Uterus (tissue), 3 donors: ENCODE measurements at regions not wholly inside any gene's neighbourhood (a gene's known extent, or its start where the extent isn't known, plus 50 kb on each side); places are given as distances from the start of the nearest gene placed in this dataset.

Experiments
- DNase-seq, 2 donors: peaks; one replicate each; pipeline ENCODE4 v3.0.0-alpha.2; 2019 to 2020
- H3K27ac ChIP-seq, 2 donors: fragments of 200-600 bp; sonication (generic); 1 replicate in 1 of 2; 2 replicates in 1 of 2; pipeline ENCODE4 v1.5.1; 2016 to 2018
- H3K27me3 ChIP-seq, 2 donors: fragments of 200-600 bp; sonication (generic); one replicate each; pipeline ENCODE4 v1.5.1; 2018 to 2019; ENCODE audit warnings: control low read depth in 1 of 2
- H3K36me3 ChIP-seq, 2 donors: fragments of 200-600 bp; sonication (generic); one replicate each; pipeline ENCODE4 v1.5.1; 2019; ENCODE audit warnings: control low read depth in 1 of 2
- H3K4me1 ChIP-seq, 2 donors: fragments of 200-600 bp; sonication (generic); one replicate each; pipeline ENCODE4 v1.5.1; 2018 to 2019; ENCODE audit warnings: control low read depth in 1 of 2
- H3K4me3 ChIP-seq, 2 donors: fragments of 200-600 bp; sonication (generic); 1 replicate in 1 of 2; 2 replicates in 1 of 2; pipeline ENCODE4 v1.5.1; 2018 to 2019; ENCODE audit warnings: mild to moderate bottlenecking in 1 of 2
- H3K9me3 ChIP-seq, 2 donors: fragments of 200-600 bp; sonication (generic); one replicate each; pipeline ENCODE4 v1.5.1; 2019; ENCODE audit warnings: control low read depth in 1 of 2
- POLR2A ChIP-seq, 2 donors: fragments of 450-650 bp; IDR thresholded peaks; one replicate each; pipeline ENCODE4 v1.6.1; 2016; ENCODE audit warnings: antibody characterized with exemption in 2 of 2, mild to moderate bottlenecking in 1 of 2, moderate library complexity in 1 of 2
- intact Hi-C: fragments of 100-400 bp; cut with DNase I; formaldehyde crosslinking; loops from one replicate; pipeline ENCODE4 v1.15.1; 2023; ENCODE audit warnings: low total_unique reads
- TF ChIP-seq, protein P1 (sequence below), 4 experiments: fragments of 200-600 bp in 2 of 4; fragments of 450-650 bp in 2 of 4; sonication (generic) in 2 of 4; IDR thresholded peaks; one replicate each; pipeline ENCODE4 v1.5.1; 2016 to 2019; ENCODE audit warnings: antibody characterized with exemption in 4 of 4, mild to moderate bottlenecking in 2 of 4, moderate library complexity in 1 of 4
- donor health status: DM: yes; HTN: yes; CAD: no.

DNA sequence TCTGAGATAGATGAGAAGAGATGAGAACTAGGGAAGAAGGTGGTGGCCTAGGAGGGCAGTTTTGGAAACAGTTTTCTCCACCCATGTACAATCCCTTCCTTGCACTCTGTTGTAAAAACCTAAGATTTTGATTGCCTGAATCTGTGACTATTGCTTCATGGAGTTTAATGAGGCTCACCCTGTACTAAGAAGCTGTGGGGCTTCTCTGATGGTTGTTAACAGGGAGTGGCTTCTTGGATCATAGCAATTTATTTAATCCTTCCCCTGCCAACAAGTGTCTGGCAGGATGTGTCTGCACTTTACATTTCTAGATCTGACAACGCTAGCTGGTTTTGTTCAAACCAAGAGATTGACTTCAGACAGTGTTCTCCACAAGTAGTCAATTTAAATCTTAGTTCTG lies 74.7 kb upstream of the C5orf46 start:
- intact Hi-C loops: no loop called here

DNA sequence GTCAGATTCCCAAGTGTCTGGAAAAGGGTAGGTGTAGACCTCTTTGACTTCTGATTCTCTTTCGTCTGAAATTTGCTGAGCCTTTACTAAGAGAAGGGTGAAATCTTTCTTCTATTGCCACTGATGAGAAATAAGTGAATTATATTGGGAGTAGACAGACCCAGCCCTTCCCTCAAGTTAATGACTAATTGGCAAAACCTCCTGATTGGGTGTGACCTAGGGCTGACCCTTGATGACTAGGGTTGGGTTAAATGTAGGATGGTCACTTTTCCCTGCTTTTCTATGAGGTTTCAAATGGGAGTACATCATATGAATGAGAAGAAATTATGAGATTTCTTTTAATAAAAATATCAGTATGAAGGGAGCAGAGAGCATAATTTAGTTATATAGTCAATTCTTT lies 73.4 kb upstream of the C5orf46 start:
- H3K27ac ChIP-seq: no peak overlapping the region
- intact Hi-C loops: no loop called here
- no peaks in the 10 kb centered on the region for H3K36me3 ChIP-seq
- no peaks in the 10 kb centered on the region for H3K9me3 ChIP-seq
- H3K4me3 ChIP-seq: no peak overlapping the region
- no peak for TF ChIP-seq POLR2A (IDR thresholded peaks at IDR 0.05)
- TF ChIP-seq, protein P1, sequence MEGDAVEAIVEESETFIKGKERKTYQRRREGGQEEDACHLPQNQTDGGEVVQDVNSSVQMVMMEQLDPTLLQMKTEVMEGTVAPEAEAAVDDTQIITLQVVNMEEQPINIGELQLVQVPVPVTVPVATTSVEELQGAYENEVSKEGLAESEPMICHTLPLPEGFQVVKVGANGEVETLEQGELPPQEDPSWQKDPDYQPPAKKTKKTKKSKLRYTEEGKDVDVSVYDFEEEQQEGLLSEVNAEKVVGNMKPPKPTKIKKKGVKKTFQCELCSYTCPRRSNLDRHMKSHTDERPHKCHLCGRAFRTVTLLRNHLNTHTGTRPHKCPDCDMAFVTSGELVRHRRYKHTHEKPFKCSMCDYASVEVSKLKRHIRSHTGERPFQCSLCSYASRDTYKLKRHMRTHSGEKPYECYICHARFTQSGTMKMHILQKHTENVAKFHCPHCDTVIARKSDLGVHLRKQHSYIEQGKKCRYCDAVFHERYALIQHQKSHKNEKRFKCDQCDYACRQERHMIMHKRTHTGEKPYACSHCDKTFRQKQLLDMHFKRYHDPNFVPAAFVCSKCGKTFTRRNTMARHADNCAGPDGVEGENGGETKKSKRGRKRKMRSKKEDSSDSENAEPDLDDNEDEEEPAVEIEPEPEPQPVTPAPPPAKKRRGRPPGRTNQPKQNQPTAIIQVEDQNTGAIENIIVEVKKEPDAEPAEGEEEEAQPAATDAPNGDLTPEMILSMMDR (IDR thresholded peaks at IDR 0.05): no peak
- no peak for DNase-seq
- no peaks in the 10 kb centered on the region for H3K27me3 ChIP-seq
- H3K4me1 ChIP-seq: no peaks in the 10 kb centered on the region

More for the DNA sequence above, 74.7 kb upstream of the C5orf46 start:
- H3K4me3 ChIP-seq: no peak overlapping the region
- DNase-seq: no peak
- H3K27me3 ChIP-seq: no peaks in the 10 kb centered on the region
- no peak overlapping the region for H3K27ac ChIP-seq
- no peaks in the 10 kb centered on the region for H3K4me1 ChIP-seq
- H3K9me3 ChIP-seq: no peaks in the 10 kb centered on the region
- no peaks in the 10 kb centered on the region for H3K36me3 ChIP-seq
- TF ChIP-seq POLR2A (IDR thresholded peaks at IDR 0.05): no peak

DNA sequence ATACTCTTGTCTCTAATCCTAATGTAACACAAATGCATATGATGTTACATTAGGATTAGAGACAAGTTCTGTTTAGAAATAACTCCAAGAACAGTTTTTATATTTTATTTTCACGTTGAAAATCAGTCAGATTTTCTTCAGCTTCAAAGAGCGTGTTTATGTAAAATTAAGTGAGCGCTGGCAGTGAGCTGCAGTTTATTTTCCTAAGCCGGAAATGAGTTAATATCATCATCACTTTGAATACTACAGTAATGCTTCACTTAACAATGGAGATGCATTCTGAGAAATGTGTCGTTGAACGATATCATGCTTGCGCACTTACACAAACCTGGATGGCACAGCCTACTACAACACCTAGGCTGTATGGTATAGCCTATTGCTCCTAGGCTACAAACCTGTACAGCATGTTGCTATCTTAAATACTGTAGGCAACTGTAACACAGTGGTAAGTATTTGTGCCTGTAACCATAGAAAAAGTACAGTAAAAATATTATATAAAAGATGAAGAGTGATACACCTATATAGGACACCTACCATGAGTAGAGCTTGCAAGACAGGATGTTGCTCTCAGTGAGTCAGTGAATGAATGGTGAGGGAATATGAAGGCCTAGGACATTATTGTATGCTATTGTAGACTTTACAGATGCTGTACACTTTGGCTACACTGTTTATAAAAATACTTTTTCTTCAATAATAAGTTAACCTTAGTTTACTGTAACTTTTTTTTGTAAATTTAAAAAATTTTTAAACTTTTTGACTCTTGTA lies 65.9 kb upstream of the C5orf46 start:
- TF ChIP-seq, protein P1 (IDR thresholded peaks at IDR 0.05): no peak
- Histone ChIP-seq H3K9me3 (no peaks in the 10 kb centered on the region), H3K36me3 (no peaks in the 10 kb centered on the region), H3K27ac (no peak overlapping the region), H3K4me1 (no peaks in the 10 kb centered on the region), H3K27me3 (no peaks in the 10 kb centered on the region), H3K4me3 (no peak overlapping the region)
- DNase-seq: no peak
- intact Hi-C loops: no loop called here

DNA sequence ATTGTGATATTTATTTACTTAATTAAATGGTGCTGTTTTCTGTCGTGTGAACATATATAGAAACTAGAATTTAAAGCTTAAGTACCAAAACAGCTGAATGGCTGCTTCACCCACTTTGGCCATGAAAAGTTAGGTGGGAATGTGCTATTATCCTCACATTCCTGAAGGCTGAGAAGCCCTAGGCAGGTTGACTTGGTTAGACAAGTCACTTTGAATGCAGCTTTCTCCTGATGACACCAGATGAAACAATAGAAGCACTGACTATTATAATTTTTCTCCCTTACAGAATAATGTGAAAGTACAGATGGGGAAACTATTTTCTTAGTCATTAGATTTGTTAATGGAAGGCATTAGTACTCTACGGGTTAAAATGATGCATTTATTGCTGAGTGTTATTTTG lies 65.1 kb upstream of the C5orf46 start:
- no peaks in the 10 kb centered on the region for H3K4me1 ChIP-seq
- TF ChIP-seq, protein P1 (IDR thresholded peaks at IDR 0.05): no peak
- no peak for TF ChIP-seq POLR2A (IDR thresholded peaks at IDR 0.05)
- H3K4me3 ChIP-seq: no peak overlapping the region
- no peaks in the 10 kb centered on the region for H3K9me3 ChIP-seq
- no peak overlapping the region for H3K27ac ChIP-seq
- intact Hi-C loops: no loop called here
- DNase-seq: no peak
- H3K27me3 ChIP-seq: no peaks in the 10 kb centered on the region
- H3K36me3 ChIP-seq: no peaks in the 10 kb centered on the region

DNA sequence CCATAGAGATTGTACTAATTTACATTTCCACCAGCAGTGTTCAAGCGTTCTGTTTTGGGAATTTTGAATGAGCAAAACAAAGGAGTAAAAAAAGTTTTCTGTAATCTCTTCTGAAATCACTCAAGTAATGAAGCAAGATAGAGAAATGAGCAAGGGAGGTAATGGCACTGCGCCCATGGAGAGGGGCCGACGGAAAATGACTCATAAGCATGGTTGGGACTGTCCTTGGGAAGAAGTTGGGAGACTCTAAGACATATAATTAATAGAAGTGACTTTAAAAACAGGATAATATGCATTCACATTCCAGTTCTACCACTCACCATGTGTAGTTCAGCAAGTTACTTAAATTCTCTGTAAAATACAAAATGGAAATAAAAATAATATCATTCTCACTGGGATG lies 62.5 kb upstream of the C5orf46 start:
- TF ChIP-seq, protein P1 (IDR thresholded peaks at IDR 0.05): no peak
- TF ChIP-seq POLR2A (IDR thresholded peaks at IDR 0.05): no peak
- intact Hi-C loops: no loop called here

More for the DNA sequence above, 62.5 kb upstream of the C5orf46 start:
- Histone ChIP-seq H3K27ac (no peak overlapping the region), H3K9me3 (no peaks in the 10 kb centered on the region), H3K36me3 (no peaks in the 10 kb centered on the region), H3K4me1 (no peaks in the 10 kb centered on the region), H3K4me3 (no peak overlapping the region), H3K27me3 (no peaks in the 10 kb centered on the region)
- no peak for DNase-seq
